ENCODE measurements at regions not wholly inside any gene's neighbourhood (a gene's known extent, or its start where the extent isn't known, plus 50 kb on each side); places are given as distances from the start of the nearest gene placed in this dataset.
"Not testable (repeated sequence)": the region's sequence is repeated elsewhere in the genome, so short reads cannot be mapped to it uniquely, and the experiment has no call there.

- DNase-seq (no peak), ATAC-seq (no peak)
- H3K4me1 Mint-ChIP-seq (ENCODE audit: low read depth), result no peaks in the 10 kb centered on the region
- no peaks in the 10 kb centered on the region for H3K9me3 Mint-ChIP-seq (ENCODE audit: insufficient read depth)
- no peaks in the 10 kb centered on the region for H3K27me3 Mint-ChIP-seq (ENCODE audit: low read depth)
- no peak overlapping the region for H3K4me3 Mint-ChIP-seq
- CTCF ChIA-PET, result no interaction called here
- H3K36me3 Mint-ChIP-seq (ENCODE audit: low read depth), result no peaks in the 10 kb centered on the region
- POLR2A ChIA-PET, result no interaction called here
- no peak overlapping the region for H3K27ac Mint-ChIP-seq
Measured at GRCh38 chr1:104593413-104594187, 843.9 kb downstream of the AMY1C start.

GRCh38 chr1:104617474-104617873, 867.8 kb downstream of the AMY1C start:
- H3K9me3 Mint-ChIP-seq (ENCODE audit: insufficient read depth), result peaks cover 23% of the 10 kb centered on the region
- POLR2A ChIA-PET, result no interaction called here
- no peak overlapping the region for H3K4me3 Mint-ChIP-seq
- no peaks in the 10 kb centered on the region for H3K27me3 Mint-ChIP-seq (ENCODE audit: low read depth)
- ATAC-seq, result no peak
- no peaks in the 10 kb centered on the region for H3K36me3 Mint-ChIP-seq (ENCODE audit: low read depth)
- no peaks in the 10 kb centered on the region for H3K4me1 Mint-ChIP-seq (ENCODE audit: low read depth)
- H3K27ac Mint-ChIP-seq, result no peak overlapping the region
- CTCF ChIA-PET, result no interaction called here
- no peak for DNase-seq

GRCh38 chr1:104621221-104621620, 871.5 kb downstream of the AMY1C start:
- DNase-seq (no peak), ATAC-seq (no peak)
- Mint-ChIP-seq H3K4me3 (no peak overlapping the region), H3K36me3 (ENCODE audit: low read depth) (no peaks in the 10 kb centered on the region), H3K9me3 (ENCODE audit: insufficient read depth) (peaks cover 15% of the 10 kb centered on the region), H3K4me1 (ENCODE audit: low read depth) (no peaks in the 10 kb centered on the region), H3K27ac (no peak overlapping the region), H3K27me3 (ENCODE audit: low read depth) (no peaks in the 10 kb centered on the region)
- POLR2A ChIA-PET, result no interaction called here
- CTCF ChIA-PET, result no interaction called here

GRCh38 chr1:104624538-104624937, 874.8 kb downstream of the AMY1C start:
- Mint-ChIP-seq H3K27me3 (ENCODE audit: low read depth) (no peaks in the 10 kb centered on the region), H3K4me1 (ENCODE audit: low read depth) (no peaks in the 10 kb centered on the region), H3K27ac (no peak overlapping the region), H3K9me3 (ENCODE audit: insufficient read depth) (peaks cover 8% of the 10 kb centered on the region), H3K4me3 (no peak overlapping the region), H3K36me3 (ENCODE audit: low read depth) (no peaks in the 10 kb centered on the region)
- POLR2A ChIA-PET, result no interaction called here
- DNase-seq (no peak), ATAC-seq (no peak)
- CTCF ChIA-PET, result no interaction called here

GRCh38 chr1:104629589-104629988, 879.9 kb downstream of the AMY1C start:
- Mint-ChIP-seq H3K4me1 (ENCODE audit: low read depth) (no peaks in the 10 kb centered on the region), H3K9me3 (ENCODE audit: insufficient read depth) (peaks cover 5% of the 10 kb centered on the region), H3K36me3 (ENCODE audit: low read depth) (no peaks in the 10 kb centered on the region), H3K27me3 (ENCODE audit: low read depth) (no peaks in the 10 kb centered on the region), H3K4me3 (no peak overlapping the region), H3K27ac (no peak overlapping the region)
- POLR2A ChIA-PET, result no interaction called here
- CTCF ChIA-PET, result no interaction called here
- DNase-seq (no peak), ATAC-seq (no peak)

GRCh38 chr1:104630567-104631149, 881.0 kb downstream of the AMY1C start:
- ChIA-PET POLR2A (no interaction called here), CTCF (no interaction called here)
- Mint-ChIP-seq H3K4me3 (no peak overlapping the region), H3K27me3 (ENCODE audit: low read depth) (no peaks in the 10 kb centered on the region), H3K9me3 (ENCODE audit: insufficient read depth) (peaks cover 5% of the 10 kb centered on the region), H3K4me1 (ENCODE audit: low read depth) (no peaks in the 10 kb centered on the region), H3K36me3 (ENCODE audit: low read depth) (no peaks in the 10 kb centered on the region), H3K27ac (no peak overlapping the region)
- ATAC-seq (no peak), DNase-seq (no peak)

GRCh38 chr1:104636581-104636980, 886.9 kb downstream of the AMY1C start:
- H3K27me3 Mint-ChIP-seq (ENCODE audit: low read depth), result no peaks in the 10 kb centered on the region
- ATAC-seq (no peak), DNase-seq (no peak)
- no peak overlapping the region for H3K4me3 Mint-ChIP-seq
- H3K4me1 Mint-ChIP-seq (ENCODE audit: low read depth), result no peaks in the 10 kb centered on the region
- H3K36me3 Mint-ChIP-seq (ENCODE audit: low read depth), result no peaks in the 10 kb centered on the region
- peaks cover 5% of the 10 kb centered on the region for H3K9me3 Mint-ChIP-seq (ENCODE audit: insufficient read depth)
- CTCF ChIA-PET, result no interaction called here
- POLR2A ChIA-PET, result no interaction called here
- no peak overlapping the region for H3K27ac Mint-ChIP-seq

GRCh38 chr1:104646233-104646632, 896.5 kb downstream of the AMY1C start:
- no peak for DNase-seq
- Mint-ChIP-seq H3K4me3 (no peak overlapping the region), H3K9me3 (ENCODE audit: insufficient read depth) (peaks cover 3% of the 10 kb centered on the region), H3K36me3 (ENCODE audit: low read depth) (no peaks in the 10 kb centered on the region), H3K27me3 (ENCODE audit: low read depth) (no peaks in the 10 kb centered on the region), H3K27ac (no peak overlapping the region), H3K4me1 (ENCODE audit: low read depth) (no peaks in the 10 kb centered on the region)
- ChIA-PET POLR2A (no interaction called here), CTCF (no interaction called here)
- no peak for ATAC-seq

GRCh38 chr1:104648269-104648691, 898.6 kb downstream of the AMY1C start:
- no peaks in the 10 kb centered on the region for H3K4me1 Mint-ChIP-seq (ENCODE audit: low read depth)
- H3K9me3 Mint-ChIP-seq (ENCODE audit: insufficient read depth), result no peaks in the 10 kb centered on the region
- H3K27me3 Mint-ChIP-seq (ENCODE audit: low read depth), result no peaks in the 10 kb centered on the region
- POLR2A ChIA-PET, result no interaction called here
- ATAC-seq (no peak), DNase-seq (no peak)
- CTCF ChIA-PET, result no interaction called here
- no peak overlapping the region for H3K27ac Mint-ChIP-seq
- H3K36me3 Mint-ChIP-seq (ENCODE audit: low read depth), result no peaks in the 10 kb centered on the region
- no peak overlapping the region for H3K4me3 Mint-ChIP-seq

- H3K27me3 Mint-ChIP-seq (ENCODE audit: low read depth); H3K27ac Mint-ChIP-seq; H3K36me3 Mint-ChIP-seq (ENCODE audit: low read depth); POLR2A ChIA-PET; CTCF ChIA-PET; DNase-seq; ATAC-seq; H3K4me1 Mint-ChIP-seq (ENCODE audit: low read depth); H3K4me3 Mint-ChIP-seq: not testable (repeated sequence)
- peaks cover 11% of the 10 kb centered on the region for H3K9me3 Mint-ChIP-seq (ENCODE audit: insufficient read depth)
Measured at GRCh38 chr1:104664374-104664773, 914.7 kb downstream of the AMY1C start.

GRCh38 chr1:104665300-104665699, 915.6 kb downstream of the AMY1C start:
- no peaks in the 10 kb centered on the region for H3K27me3 Mint-ChIP-seq (ENCODE audit: low read depth)
- POLR2A ChIA-PET, result no interaction called here
- ATAC-seq (no peak), DNase-seq (no peak)
- CTCF ChIA-PET, result no interaction called here
- no peak overlapping the region for H3K27ac Mint-ChIP-seq
- no peaks in the 10 kb centered on the region for H3K4me1 Mint-ChIP-seq (ENCODE audit: low read depth)
- peaks cover 11% of the 10 kb centered on the region for H3K9me3 Mint-ChIP-seq (ENCODE audit: insufficient read depth)
- H3K4me3 Mint-ChIP-seq, result no peak overlapping the region
- H3K36me3 Mint-ChIP-seq (ENCODE audit: low read depth), result no peaks in the 10 kb centered on the region

- Mint-ChIP-seq H3K27ac (no peak overlapping the region), H3K27me3 (ENCODE audit: low read depth) (no peaks in the 10 kb centered on the region), H3K9me3 (ENCODE audit: insufficient read depth) (peaks cover 12% of the 10 kb centered on the region), H3K36me3 (ENCODE audit: low read depth) (no peaks in the 10 kb centered on the region), H3K4me3 (no peak overlapping the region), H3K4me1 (ENCODE audit: low read depth) (no peaks in the 10 kb centered on the region)
- ChIA-PET POLR2A (no interaction called here), CTCF (no interaction called here)
- DNase-seq, result no peak
- no peak for ATAC-seq
Measured at GRCh38 chr1:104671684-104672353, 922.1 kb downstream of the AMY1C start.

Data from activated CD8-positive, alpha-beta T cell treated with anti-CD3 and anti-CD28 coated beads, Interleukin-2, amount 10 ng/mL, durations not matched to agents 7 days and 5 days (primary cell).